ENCODE measurements at regions not wholly inside any gene's neighbourhood (a gene's known extent, or its start where the extent isn't known, plus 50 kb on each side); places are given as distances from the start of the nearest gene placed in this dataset.

GRCh38 chr18:2337552-2338141 lies 233.7 kb downstream of the METTL4 start:
- TF ChIP-seq, protein P1, sequence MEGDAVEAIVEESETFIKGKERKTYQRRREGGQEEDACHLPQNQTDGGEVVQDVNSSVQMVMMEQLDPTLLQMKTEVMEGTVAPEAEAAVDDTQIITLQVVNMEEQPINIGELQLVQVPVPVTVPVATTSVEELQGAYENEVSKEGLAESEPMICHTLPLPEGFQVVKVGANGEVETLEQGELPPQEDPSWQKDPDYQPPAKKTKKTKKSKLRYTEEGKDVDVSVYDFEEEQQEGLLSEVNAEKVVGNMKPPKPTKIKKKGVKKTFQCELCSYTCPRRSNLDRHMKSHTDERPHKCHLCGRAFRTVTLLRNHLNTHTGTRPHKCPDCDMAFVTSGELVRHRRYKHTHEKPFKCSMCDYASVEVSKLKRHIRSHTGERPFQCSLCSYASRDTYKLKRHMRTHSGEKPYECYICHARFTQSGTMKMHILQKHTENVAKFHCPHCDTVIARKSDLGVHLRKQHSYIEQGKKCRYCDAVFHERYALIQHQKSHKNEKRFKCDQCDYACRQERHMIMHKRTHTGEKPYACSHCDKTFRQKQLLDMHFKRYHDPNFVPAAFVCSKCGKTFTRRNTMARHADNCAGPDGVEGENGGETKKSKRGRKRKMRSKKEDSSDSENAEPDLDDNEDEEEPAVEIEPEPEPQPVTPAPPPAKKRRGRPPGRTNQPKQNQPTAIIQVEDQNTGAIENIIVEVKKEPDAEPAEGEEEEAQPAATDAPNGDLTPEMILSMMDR (IDR thresholded peaks at IDR 0.05) = peak; percentile 27 to 58 (median 31)
- no peak for TF ChIP-seq POLR2A (IDR thresholded peaks at IDR 0.05)

Data from right lobe of liver (tissue), 4 donors.